ENCODE measurements at regions not wholly inside any gene's neighbourhood (a gene's known extent, or its start where the extent isn't known, plus 50 kb on each side); places are given as distances from the start of the nearest gene placed in this dataset.
"Not testable (repeated sequence)": the region's sequence is repeated elsewhere in the genome, so short reads cannot be mapped to it uniquely, and the experiment has no call there.

GRCh38 chr15:44848859-44849258, 107.6 kb upstream of the TERB2 start:
- not testable (repeated sequence) for TF ChIP-seq CTCF (IDR thresholded peaks at IDR 0.05); EZH2 (IDR thresholded peaks at IDR 0.05; ENCODE audit: borderline replicate concordance, insufficient read depth, low read depth, low read length, poor library complexity, severe bottlenecking)

Measured in B cell (primary cell).